K562 (cell line): ENCODE measurements at regions not wholly inside any gene's neighbourhood (a gene's known extent, or its start where the extent isn't known, plus 50 kb on each side); places are given as distances from the start of the nearest gene placed in this dataset.

ENCODE experiments used
- ATAC-seq: fragments of 200-7000 bp; cut with Tn5 transposase; 3 replicates; pipeline ENCODE4 v1.9.1; 2020; ENCODE audit warnings: moderate library complexity
- BruUV-seq: library from RNA; stranded (reverse); fragments of 400-500 nt; replicated peaks from 2 replicates; lab custom pipeline; 2021; lab: Mats Ljungman, UMichigan
- CTCF ChIA-PET: fragments of 300-600 bp; formaldehyde crosslinking; extraction: SDS; loops from one replicate; lab custom pipeline; 2021; ENCODE audit warnings: low intra/inter-chr PET ratio; lab: Yijun Ruan, JAX
- POLR2A ChIA-PET: fragments of 300-600, 350-650 bp; sonication (Branson Sonifier 250); formaldehyde crosslinking; extraction: SDS; loops from one replicate; lab custom pipeline; 2021; ENCODE audit warnings: antibody characterized with exemption, inconsistent platforms; lab: Yijun Ruan, JAX
- DNase-seq, 4 experiments: peaks; one replicate each; pipeline versions ENCODE4 v3.0.0 to v3.0.0-alpha.2; 2011 to 2018; ENCODE audit warnings: low spot score in 3 of 4, mixed read lengths in 3 of 4; ENCODE audit errors: extremely low read depth in 1 of 4
- FAIRE-seq: peaks from 2 replicates; lab custom pipeline; 2011; peaks lifted over from hg19 to GRCh38; lab: Jason Lieb, UNC
- H2AFZ ChIP-seq: 2 replicates; pipeline ENCODE4 v1.6.0; 2011; ENCODE audit warnings: low read depth, low read length, control low read depth, inconsistent platforms
- H3K27ac ChIP-seq: fragments of 200-600 bp; 3 replicates; pipeline ENCODE4 v1.8.0; 2011; ENCODE audit warnings: low read depth, mild to moderate bottlenecking, control low read depth, inconsistent platforms, low read length, moderate library complexity, mixed read lengths; ENCODE audit errors: extremely low read depth
- H3K27me3 ChIP-seq, 2 experiments: fragments of 300-600 bp in 1 of 2; 2 replicates in 1 of 2; 3 replicates in 1 of 2; pipeline versions ENCODE4 v1.6.0 to v1.8.0; 2011; ENCODE audit warnings: inconsistent platforms in 2 of 2, low read length in 2 of 2, mild to moderate bottlenecking in 1 of 2, mixed read lengths in 1 of 2, moderate library complexity in 1 of 2; ENCODE audit not compliant: control insufficient read depth in 2 of 2, insufficient read depth in 2 of 2
- H3K36me3 ChIP-seq: fragments of 300-600 bp; 3 replicates; pipeline ENCODE4 v1.8.0; 2011; ENCODE audit warnings: mild to moderate bottlenecking, low read length, inconsistent platforms; ENCODE audit not compliant: control insufficient read depth, insufficient read depth
- H3K4me1 ChIP-seq, 2 experiments: fragments of 200-600 bp in 1 of 2; replicated peaks in 1 of 2; 2 replicates in 1 of 2; 3 replicates in 1 of 2; pipeline versions ENCODE4 v1.5.1 to v1.8.0; 2011; ENCODE audit warnings: inconsistent platforms in 2 of 2, low read length in 2 of 2, mild to moderate bottlenecking in 1 of 2, mixed read lengths in 1 of 2, moderate library complexity in 1 of 2; ENCODE audit not compliant: control insufficient read depth in 2 of 2, insufficient read depth in 2 of 2
- H3K4me2 ChIP-seq: 2 replicates; pipeline ENCODE4 v1.6.1; 2011; ENCODE audit warnings: low read length, control low read depth, inconsistent platforms, mixed read lengths; ENCODE audit not compliant: insufficient read depth
- H3K4me3 ChIP-seq: fragments of 200-600 bp; sonication (generic), shearing (Covaris generic); 2 replicates; pipeline ENCODE4 v1.5.1; 2016; ENCODE audit warnings: control low read depth, inconsistent platforms
- H3K79me2 ChIP-seq: fragments of 200-600 bp; 3 replicates; pipeline ENCODE4 v1.8.0; 2011; ENCODE audit warnings: low read length, inconsistent platforms; ENCODE audit not compliant: control insufficient read depth, insufficient read depth
- H3K9ac ChIP-seq, 2 experiments: 2 replicates each; pipeline versions ENCODE4 v1.6.0 to v1.6.1; 2011; ENCODE audit warnings: low read depth in 2 of 2, low read length in 2 of 2, control low read depth in 1 of 2, inconsistent platforms in 1 of 2, mild to moderate bottlenecking in 1 of 2, mixed read lengths in 1 of 2; ENCODE audit not compliant: insufficient read depth in 1 of 2
- H3K9me1 ChIP-seq: one replicate; pipeline ENCODE4 v1.6.0; 2011; ENCODE audit warnings: inconsistent platforms, mild to moderate bottlenecking, low read length, moderate library complexity; ENCODE audit not compliant: control insufficient read depth, insufficient read depth
- H3K9me3 ChIP-seq: replicated peaks from 2 replicates; pipeline ENCODE4 v1.5.1; 2011; ENCODE audit warnings: low read depth, low read length, inconsistent platforms; ENCODE audit not compliant: control insufficient read depth, insufficient read depth
- H4K20me1 ChIP-seq: replicated peaks from 2 replicates; pipeline ENCODE4 v1.6.1; 2011; ENCODE audit warnings: low read length, inconsistent platforms, mixed read lengths; ENCODE audit not compliant: control insufficient read depth, insufficient read depth
- ATF1 ChIP-seq, 2 experiments: fragments of 450-650 bp in 1 of 2; IDR thresholded peaks; 2 replicates each; pipeline ENCODE4 v1.6.1; 2016; ENCODE audit warnings: missing compliant biosample characterization in 1 of 2, missing genetic modification characterization in 1 of 2
- BHLHE40 ChIP-seq: IDR thresholded peaks from 2 replicates; pipeline ENCODE4 v1.6.1; 2011; ENCODE audit warnings: low read length, improper control_type of control experiment
- CAMTA2 ChIP-seq: fragments of 250-450 bp; sonication (Bioruptor Pico); conservative IDR thresholded peaks from 2 replicates; pipeline ENCODE4 v1.5.1; 2022
- CREB3 ChIP-seq: fragments of 450-650 bp; conservative IDR thresholded peaks from 2 replicates; pipeline ENCODE4 v1.6.1; 2016; ENCODE audit warnings: missing genetic modification characterization, low read depth, mild to moderate bottlenecking, missing compliant biosample characterization, moderate library complexity
- E2F3 ChIP-seq: fragments of 250-450 bp; sonication (Bioruptor Pico); IDR thresholded peaks from 2 replicates; pipeline ENCODE4 v1.4.0; 2020; ENCODE audit warnings: mild to moderate bottlenecking
- GATA2 ChIP-seq: sonication (generic); formaldehyde crosslinking; IDR thresholded peaks from 2 replicates; pipeline ENCODE4 v1.4.0; 2020; ENCODE audit warnings: mild to moderate bottlenecking, missing genetic modification reagents
- GMEB1 ChIP-seq: fragments of 250-450 bp; sonication (Bioruptor Pico); IDR thresholded peaks from 2 replicates; pipeline ENCODE4 v1.4.0; 2020; ENCODE audit warnings: mild to moderate bottlenecking
- HMGN3 ChIP-seq: IDR thresholded peaks from 2 replicates; pipeline ENCODE4 v1.6.1; 2011; ENCODE audit warnings: borderline replicate concordance, low read depth, mild to moderate bottlenecking, mixed read lengths, low read length; ENCODE audit not compliant: insufficient read length; ENCODE audit errors: extremely low read depth
- KDM4B ChIP-seq, 2 experiments: fragments of 450-650 bp in 1 of 2; sonication (generic) in 1 of 2; IDR thresholded peaks; 2 replicates each; pipeline ENCODE4 v1.6.1; 2016 to 2017; ENCODE audit warnings: borderline replicate concordance in 2 of 2, antibody characterized with exemption in 1 of 2, low read depth in 1 of 2, mild to moderate bottlenecking in 1 of 2
- MBD1 ChIP-seq: fragments of 250-450 bp; sonication (Bioruptor Pico); IDR thresholded peaks from 2 replicates; pipeline ENCODE4 v1.8.0; 2022; ENCODE audit warnings: inconsistent platforms
- MCM2 ChIP-seq: fragments of 450-650 bp; IDR thresholded peaks from 2 replicates; pipeline ENCODE4 v1.6.1; 2017; ENCODE audit warnings: low read depth, mild to moderate bottlenecking
- MIER1 ChIP-seq: fragments of 450-650 bp; IDR thresholded peaks from 2 replicates; pipeline ENCODE4 v1.6.1; 2016; ENCODE audit warnings: antibody characterized with exemption, mild to moderate bottlenecking, low read depth
- NCOR1 ChIP-seq: fragments of 450-650 bp; IDR thresholded peaks from 2 replicates; pipeline ENCODE4 v1.6.1; 2016; ENCODE audit warnings: mild to moderate bottlenecking, moderate library complexity
- NFIC ChIP-seq: fragments of 450-650 bp; IDR thresholded peaks from 2 replicates; pipeline ENCODE4 v1.6.1; 2017; ENCODE audit warnings: mild to moderate bottlenecking, inconsistent platforms
- PHF8 ChIP-seq: fragments of 200-600 bp; sonication (generic); IDR thresholded peaks from 2 replicates; pipeline ENCODE4 v1.6.1; 2012; ENCODE audit warnings: mixed run types, mild to moderate bottlenecking, inconsistent platforms, low read length, moderate library complexity, borderline replicate concordance
- POLR2G ChIP-seq: fragments of 200-400 bp; formaldehyde crosslinking; IDR thresholded peaks from 2 replicates; pipeline ENCODE4 v1.6.1; 2017; ENCODE audit warnings: low read depth, mild to moderate bottlenecking, antibody characterized with exemption, low read length, moderate library complexity
- PYGO2 ChIP-seq: fragments of 450-650 bp; IDR thresholded peaks from 2 replicates; pipeline ENCODE4 v1.6.1; 2016; ENCODE audit warnings: mild to moderate bottlenecking, missing genetic modification characterization, moderate library complexity, missing compliant biosample characterization
- SMAD2 ChIP-seq: fragments of 150-350 bp; IDR thresholded peaks from 2 replicates; pipeline ENCODE4 v1.6.1; 2014; ENCODE audit warnings: low read depth, mild to moderate bottlenecking, low read length
- SRSF9 ChIP-seq: fragments of 200-400 bp; formaldehyde crosslinking; IDR thresholded peaks from 2 replicates; pipeline ENCODE4 v1.6.1; 2017; ENCODE audit warnings: low read depth, low read length, borderline replicate concordance
- in situ Hi-C: fragments of 300-500 bp; cut with MboI; formaldehyde crosslinking; loops from 4 replicates; pipeline ENCODE4 v1.15.0; 2018; ENCODE audit warnings: inconsistent platforms, mixed read lengths
- intact Hi-C: fragments of 100-400 bp; cut with micrococcal nuclease; formaldehyde crosslinking; loops from 2 replicates; pipeline ENCODE4 v1.14.2; 2022

- no TSS peak for BruUV-seq
- no peaks in the 10 kb centered on the region for H3K36me3 ChIP-seq
- in situ Hi-C loops: no loop called here
- H3K27ac ChIP-seq: no peak overlapping the region
- DNase-seq: no peak
- TF ChIP-seq POLR2G (no peak), HMGN3 (no peak), PYGO2 (tag) (no peak), SMAD2 (no peak), BHLHE40 (no peak), E2F3 (CRISPR knock-in tag) (no peak), SRSF9 (no peak), NFIC (no peak), MIER1 (no peak), PHF8 (no peak), ATF1 (CRISPR knock-in tag; IDR thresholded peaks at IDR 0.05) (no peak), ATF1 (tag; IDR thresholded peaks at IDR 0.05) (no peak), MBD1 (CRISPR knock-in tag) (no peak), CREB3 (no peak), MCM2 (no peak), GMEB1 (CRISPR knock-in tag) (no peak), KDM4B (IDR thresholded peaks at IDR 0.05; ENCODE audit: borderline replicate concordance in 2 of 2, low read depth in 1 of 2) (no peak), CAMTA2 (CRISPR knock-in tag) (no peak), GATA2 (CRISPR knock-in tag) (no peak), NCOR1 (no peak)
- no peak overlapping the region for H3K4me2 ChIP-seq
- H3K9me1 ChIP-seq: no peaks in the 10 kb centered on the region
- ATAC-seq: no peak
- no peaks in the 10 kb centered on the region for H3K27me3 ChIP-seq
- no peak for FAIRE-seq
- H3K79me2 ChIP-seq: no peaks in the 10 kb centered on the region
- ChIA-PET CTCF (no interaction called here), POLR2A (no interaction called here)
- H3K4me3 ChIP-seq: no peak overlapping the region
- H3K4me1 ChIP-seq: no peaks in the 10 kb centered on the region
- no peak overlapping the region for H3K9ac ChIP-seq
- no peak overlapping the region for H2AFZ ChIP-seq
- H4K20me1 ChIP-seq: no peaks in the 10 kb centered on the region
- no peaks in the 10 kb centered on the region for H3K9me3 ChIP-seq
- intact Hi-C loops: no loop called here
Measured at GRCh38 chr5:163997965-163998364, 492.5 kb downstream of the MAT2B start.
